ENCODE measurements at regions not wholly inside any gene's neighbourhood (a gene's known extent, or its start where the extent isn't known, plus 50 kb on each side); places are given as distances from the start of the nearest gene placed in this dataset.

DNA sequence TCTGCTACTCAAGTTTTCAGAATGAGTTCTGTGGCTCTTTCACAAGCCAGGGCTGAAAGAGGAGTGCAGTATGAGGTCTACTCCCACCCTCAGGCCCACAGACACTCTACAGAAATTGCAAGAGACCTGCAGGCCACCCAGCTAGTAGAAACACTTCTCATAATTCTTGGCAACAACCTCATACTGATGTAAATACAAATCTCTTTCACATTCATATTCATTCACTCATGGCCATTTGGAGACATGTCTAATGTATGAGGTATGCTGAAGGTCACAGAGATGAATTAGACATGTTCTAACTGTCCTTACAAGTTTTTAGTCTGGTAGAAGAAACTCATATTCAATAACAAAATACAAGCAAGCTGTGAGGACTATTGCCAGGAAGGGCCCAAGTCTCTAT, 83.8 kb upstream of the KLHL29 start:
- intact Hi-C loops (cut with micrococcal nuclease), result no loop called here

DNA sequence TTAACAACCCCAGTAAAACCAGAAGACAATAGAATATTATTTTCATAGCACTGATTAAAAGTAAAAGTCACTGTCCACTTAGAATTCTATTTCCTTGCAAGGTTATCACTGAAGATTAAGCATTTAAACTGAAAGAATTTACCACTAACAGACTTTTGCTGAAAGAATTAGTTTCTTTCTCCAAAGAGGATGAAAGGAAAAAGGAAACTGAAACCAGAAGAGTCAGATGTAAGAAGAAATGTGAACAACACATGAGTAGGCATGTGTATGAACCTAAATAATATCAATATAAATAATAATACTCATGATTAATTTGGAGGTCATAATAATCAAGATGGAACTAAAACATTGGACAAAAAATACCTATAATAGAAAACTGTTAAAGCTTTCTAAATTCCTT, 82.4 kb upstream of the KLHL29 start:
- intact Hi-C loops (cut with micrococcal nuclease), result no loop called here

DNA sequence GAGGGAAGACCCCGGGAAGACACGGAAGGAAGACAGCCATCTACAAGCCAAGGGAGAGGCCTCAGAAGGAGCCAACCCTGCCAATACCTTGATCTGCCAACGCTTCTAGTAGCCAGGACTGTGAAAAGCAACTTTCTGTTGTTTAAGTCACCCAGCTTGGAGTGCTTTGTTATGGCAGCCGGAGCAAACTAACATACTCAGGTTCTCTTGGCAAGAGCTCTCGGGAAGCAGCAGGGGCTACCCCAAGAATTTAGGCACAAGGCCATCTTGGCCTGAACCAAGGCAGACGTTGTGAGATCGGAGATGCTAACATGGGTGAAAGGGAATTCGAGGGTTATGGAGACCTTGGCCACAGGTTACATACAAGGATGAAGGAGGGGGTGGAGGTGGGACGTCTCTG, 78.6 kb upstream of the KLHL29 start:
- intact Hi-C loops (cut with micrococcal nuclease), result no loop called here

DNA sequence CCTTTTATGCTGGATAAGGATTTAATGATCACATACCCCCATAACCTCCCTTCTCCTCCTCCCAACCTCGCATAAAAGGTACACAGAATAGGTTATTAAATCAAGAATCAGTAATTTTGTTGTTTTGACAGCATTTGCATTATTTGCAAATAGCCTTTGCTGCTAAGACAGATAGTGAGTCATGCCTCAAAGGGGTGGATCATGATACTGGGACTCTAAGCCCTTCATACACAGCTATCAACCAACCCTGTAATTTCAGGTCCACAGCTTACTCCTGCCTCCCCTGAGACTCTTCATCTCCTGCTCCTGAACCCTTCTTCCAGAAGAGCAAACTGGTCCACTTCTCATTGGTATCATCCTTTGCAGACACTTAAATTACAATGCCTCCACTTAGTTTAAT, 73.8 kb upstream of the KLHL29 start:
- intact Hi-C loops (cut with micrococcal nuclease), result no loop called here

DNA sequence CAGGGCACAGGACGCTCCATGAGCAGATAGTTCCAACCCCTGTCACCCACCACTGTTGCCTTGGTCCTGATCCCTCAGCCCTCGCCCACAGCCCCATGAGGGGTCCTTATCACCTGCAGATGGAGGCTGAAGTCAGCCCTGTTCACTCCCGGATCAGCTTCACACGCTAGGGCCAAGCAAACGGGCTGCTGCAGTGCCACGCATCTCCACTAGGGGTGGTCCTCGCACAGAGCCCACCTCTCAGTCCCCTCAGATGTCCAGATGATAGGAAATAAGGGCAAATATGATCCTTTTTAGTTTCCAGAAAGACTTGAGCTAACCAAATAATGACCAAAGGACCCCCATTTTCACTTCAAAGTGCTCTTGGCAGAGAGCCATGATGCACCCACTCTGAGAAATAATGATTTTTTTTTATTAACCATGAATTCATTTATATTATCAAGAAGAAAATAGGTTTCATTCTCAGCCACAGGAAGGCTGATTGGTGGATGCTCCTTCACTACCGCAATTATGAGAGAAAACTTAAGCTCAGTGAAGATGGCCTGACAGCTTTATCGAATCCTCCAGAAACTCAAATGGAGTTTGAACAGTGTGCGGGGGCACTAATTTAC, 71.9 kb upstream of the KLHL29 start:
- intact Hi-C loops (cut with micrococcal nuclease), result no loop called here

DNA sequence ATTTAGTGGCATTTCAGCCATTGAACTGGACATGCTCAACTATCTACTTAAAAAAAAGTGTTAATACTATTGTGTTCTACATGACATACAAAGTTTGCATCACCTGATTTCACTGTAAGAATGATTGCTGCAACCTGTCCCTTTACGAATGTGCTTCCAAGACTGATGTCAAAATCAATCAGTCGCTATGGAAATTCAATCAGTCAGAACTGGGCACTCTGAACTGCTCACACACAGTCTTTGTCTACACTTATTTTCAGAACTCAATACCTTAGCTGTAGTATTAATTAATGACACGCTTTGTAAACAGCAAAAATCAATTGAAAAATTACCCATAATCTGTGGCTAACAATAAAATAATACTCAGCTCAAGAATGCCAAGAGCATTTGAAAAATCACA, 70.3 kb upstream of the KLHL29 start:
- intact Hi-C loops (cut with micrococcal nuclease), result no loop called here

DNA sequence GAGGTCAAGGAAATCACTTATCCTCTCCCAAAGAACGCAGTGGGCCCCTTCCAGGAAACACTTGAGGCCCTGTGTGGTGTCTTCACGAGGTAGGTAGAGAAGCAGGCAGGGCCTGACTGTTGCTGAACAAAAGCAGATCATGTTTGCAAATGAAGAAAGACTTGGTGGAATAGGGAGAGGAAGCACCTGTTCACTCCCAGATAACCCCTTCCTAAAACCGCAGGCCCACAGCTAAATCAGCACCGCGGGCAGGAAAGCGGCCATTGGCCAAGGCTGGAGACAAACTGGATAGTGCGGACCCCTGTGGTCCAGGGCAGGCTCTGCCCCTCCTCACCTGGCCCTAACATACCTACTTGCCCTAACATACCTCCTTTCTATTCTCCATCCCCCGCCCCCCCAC, 64.9 kb upstream of the KLHL29 start:
- intact Hi-C loops (cut with micrococcal nuclease), result no loop called here

DNA sequence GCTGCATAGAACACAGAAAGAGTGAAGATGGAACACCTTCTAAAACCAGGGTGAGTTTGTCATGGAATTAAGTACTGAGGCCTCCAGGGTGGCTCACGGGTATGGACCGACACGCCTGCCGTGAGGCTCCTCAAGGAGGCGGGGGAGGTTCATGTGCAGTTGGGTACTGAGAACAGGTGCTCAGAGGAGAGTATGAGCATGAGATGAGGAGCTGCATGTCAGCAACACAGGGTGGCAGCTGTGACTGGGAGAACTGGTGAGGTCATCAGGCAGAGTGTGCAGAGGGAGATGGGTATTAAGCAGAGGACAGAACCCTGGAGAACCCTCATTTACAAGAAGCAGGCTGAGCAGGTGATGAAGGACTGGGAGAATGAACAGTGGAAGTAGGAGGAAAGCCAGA, 63.2 kb upstream of the KLHL29 start:
- intact Hi-C loops (cut with micrococcal nuclease), result no loop called here

DNA sequence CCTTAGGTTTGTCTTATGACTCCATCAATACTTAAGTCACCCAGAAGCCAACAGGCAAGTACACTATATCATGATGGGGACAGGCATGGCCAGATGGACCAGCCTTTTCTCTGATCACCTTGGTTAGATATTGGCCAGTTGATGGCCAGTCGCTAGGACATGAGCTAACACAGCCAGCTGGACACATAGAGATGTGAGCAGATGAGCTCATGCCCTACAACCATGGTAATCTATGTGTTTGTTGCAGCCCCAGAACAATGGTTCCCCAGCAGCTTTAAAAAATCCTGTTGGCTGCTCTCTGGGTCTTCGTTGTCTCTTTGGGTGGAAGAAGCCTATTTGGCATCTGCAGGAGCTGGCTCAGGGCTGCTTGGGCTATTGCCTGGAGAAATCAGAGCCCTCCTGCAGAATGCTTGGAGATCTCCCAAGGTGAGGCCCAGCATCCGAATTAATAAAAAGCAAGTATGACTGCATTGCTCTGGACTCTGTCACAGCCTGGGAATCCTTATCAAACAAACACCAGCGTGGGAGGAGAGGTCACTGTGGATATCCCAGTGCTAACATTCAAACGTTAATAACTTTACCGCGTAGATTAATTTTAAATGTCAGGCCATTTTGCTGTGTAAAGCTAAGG, 62.3 kb upstream of the KLHL29 start:
- intact Hi-C loops (cut with micrococcal nuclease), result no loop called here

DNA sequence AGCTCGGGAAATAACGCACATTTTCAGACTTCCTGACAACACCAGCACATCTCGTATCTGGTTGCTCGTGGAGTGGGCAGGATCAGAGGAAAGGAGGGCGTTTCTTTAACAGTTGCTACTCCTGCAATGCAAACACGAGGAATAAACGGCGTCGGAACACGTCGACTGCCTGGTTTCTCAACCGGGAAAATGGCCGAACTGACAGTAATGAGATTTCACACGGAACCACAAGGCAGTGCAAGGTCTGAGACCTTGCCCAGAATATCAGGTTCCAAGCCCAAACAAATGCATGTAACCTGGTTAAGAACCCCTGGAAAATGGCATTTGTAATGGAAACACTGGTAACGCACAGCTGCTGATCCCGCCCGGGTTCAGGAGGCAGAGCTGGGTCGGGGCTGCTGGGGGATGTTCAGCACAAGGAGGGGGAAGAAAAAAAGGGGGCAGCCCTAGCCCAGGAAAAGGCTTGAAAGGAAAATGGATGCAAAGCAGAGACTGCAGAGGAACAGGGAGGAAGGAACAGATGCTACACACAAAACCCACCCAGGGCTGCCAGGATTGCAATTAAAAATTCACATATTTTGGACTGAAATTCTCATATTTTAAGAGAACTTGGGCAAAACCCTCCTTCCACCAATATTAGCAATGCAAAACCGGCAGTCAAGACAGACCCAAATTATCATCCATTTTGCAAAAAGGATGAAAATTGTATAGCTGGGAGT, 61.6 kb upstream of the KLHL29 start:
- intact Hi-C loops (cut with micrococcal nuclease), result no loop called here

DNA sequence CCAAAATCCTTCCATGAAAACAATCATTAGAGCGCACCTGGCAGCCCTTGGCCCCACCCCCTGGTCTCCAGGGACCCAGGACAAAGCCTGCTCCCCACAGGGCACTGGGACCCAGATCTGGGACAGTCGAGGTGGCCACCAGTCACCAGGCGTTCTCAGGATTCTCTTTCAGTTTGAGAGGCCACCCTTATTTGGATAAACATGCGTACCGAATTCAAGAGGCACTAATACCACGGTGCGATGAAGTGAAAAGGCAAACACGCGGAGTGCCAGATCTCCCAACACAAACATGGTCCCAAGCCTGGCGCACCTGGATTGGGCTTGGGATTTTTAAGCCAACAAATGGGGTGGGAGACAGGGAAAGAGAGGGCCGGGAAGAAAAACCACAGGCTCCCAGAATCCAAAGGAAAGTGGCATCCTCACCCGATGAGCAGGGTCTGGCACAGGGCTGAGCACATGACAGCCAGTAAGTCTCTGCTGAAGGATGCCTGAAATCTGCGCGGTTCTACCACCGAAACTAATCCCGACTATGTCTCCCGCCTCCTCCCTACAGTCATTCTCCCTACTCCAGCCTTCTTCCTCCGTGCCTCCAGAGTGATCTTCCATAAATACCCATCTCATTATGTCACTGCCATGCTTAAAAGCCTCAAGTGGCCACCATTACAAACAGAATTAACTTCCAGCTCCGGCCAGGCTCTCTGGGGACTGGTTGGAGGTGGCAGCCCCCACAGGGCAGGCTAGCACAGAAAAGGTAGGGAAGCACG, 60.9 kb upstream of the KLHL29 start:
- intact Hi-C loops (cut with micrococcal nuclease), result no loop called here

DNA sequence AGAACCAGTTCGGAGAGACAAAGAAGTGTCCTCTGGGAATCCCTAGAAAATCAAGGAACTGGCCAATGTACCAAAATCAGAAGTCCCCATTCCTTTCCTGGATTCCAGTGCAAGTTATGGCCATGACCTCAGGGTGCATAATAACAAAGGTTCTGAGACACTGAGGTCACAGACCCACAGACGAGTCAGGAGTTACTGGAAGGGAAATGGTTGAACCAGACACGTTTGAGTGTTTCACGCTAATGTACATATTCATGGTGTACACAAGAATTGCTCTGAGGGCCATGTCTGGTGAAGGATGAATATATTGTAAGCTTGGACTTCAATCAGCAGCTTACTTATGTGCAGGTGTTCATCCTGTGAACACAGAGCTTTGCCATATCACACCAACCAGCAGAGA, 58.6 kb upstream of the KLHL29 start:
- intact Hi-C loops (cut with micrococcal nuclease), result no loop called here

DNA sequence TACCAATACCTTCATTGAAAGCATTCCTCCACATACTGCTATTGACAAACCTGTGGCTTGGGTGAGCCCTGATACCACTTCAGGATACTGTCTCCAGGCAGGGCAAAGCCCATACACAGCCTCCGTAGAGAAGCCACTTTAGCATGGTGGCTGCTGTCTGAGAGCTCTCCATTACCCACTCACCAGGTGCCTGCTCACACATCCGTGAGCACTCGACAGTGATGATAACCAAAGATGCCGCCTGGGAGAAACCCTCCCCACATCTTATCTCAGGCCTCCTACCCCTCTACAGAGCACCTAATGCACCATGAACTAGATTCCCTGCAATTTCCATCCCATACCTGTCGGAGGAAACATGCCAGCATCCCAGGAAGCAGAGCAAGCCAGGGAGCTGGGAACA, 57.6 kb upstream of the KLHL29 start:
- intact Hi-C loops (cut with micrococcal nuclease), result no loop called here

DNA sequence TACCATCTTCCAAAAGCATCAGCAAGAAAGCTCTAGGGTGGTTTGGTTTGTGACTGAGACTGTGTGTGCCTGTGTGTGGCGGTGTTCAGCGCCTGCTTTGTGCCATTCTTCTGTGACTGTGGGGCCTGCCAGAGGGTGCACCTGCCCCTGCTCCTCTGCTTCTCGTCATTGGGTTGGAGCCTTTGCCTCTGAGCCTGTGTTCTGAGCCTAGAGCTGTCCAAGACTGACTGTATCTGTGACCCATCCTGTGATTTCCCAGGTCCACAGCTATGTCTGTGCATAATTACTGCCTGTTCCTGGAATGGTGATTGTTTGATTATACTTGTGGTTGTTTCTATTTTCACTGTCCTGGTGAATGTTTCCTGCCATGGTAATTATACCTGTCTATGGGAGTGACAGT, 57.1 kb upstream of the KLHL29 start:
- intact Hi-C loops (cut with micrococcal nuclease), result no loop called here

DNA sequence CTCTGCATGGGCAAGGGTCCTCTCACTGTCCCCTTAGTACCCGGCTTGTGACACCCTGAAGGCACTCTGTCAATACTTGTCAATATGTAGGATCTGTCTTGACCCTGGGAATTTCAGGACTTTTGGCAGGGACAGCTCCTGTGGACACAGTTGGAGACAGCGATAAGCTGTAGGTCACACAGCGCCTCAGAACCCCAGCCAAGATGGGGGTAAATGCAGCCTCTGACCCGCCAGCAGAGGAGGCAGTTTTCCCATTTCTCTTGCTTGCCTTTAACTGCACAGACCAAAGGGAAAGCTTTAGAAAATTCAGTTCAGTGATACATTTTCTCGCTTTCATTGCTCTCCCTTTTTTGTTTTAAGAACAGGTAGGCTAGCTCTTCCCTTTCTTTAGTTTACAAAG, 54.8 kb upstream of the KLHL29 start:
- intact Hi-C loops (cut with micrococcal nuclease), result no loop called here
